GM23338 (cell line): ENCODE measurements at regions not wholly inside any gene's neighbourhood (a gene's known extent, or its start where the extent isn't known, plus 50 kb on each side); places are given as distances from the start of the nearest gene placed in this dataset.

Source experiments
- ATAC-seq: fragments of 200-7000 bp; cut with Tn5 transposase; 3 replicates; pipeline ENCODE4 v1.9.1; 2020
- DNase-seq: peaks from one replicate; pipeline ENCODE4 v3.0.0-alpha.2; 2015; ENCODE audit warnings: low spot score
- H2AFZ ChIP-seq: fragments of 200-600 bp; sonication (generic); 2 replicates; pipeline ENCODE4 v1.8.0; 2016; ENCODE audit warnings: antibody characterized with exemption, mild to moderate bottlenecking, moderate library complexity
- H3F3A ChIP-seq: fragments of 200-600 bp; sonication (generic); replicated peaks from 2 replicates; pipeline ENCODE4 v1.8.0; 2017; ENCODE audit warnings: antibody characterized with exemption, mixed run types, low read depth
- H3K27ac ChIP-seq: fragments of 200-600 bp; sonication (generic); 2 replicates; pipeline ENCODE4 v1.6.1; 2016; ENCODE audit warnings: low read depth
- H3K27me3 ChIP-seq: fragments of 200-600 bp; sonication (generic); 2 replicates; pipeline ENCODE4 v1.8.0; 2016; ENCODE audit warnings: mild to moderate bottlenecking, mixed run types, moderate library complexity; ENCODE audit not compliant: insufficient read depth
- H3K36me3 ChIP-seq: fragments of 200-600 bp; sonication (generic); 2 replicates; pipeline ENCODE4 v1.8.0; 2016; ENCODE audit warnings: mild to moderate bottlenecking; ENCODE audit not compliant: insufficient read depth
- H3K4me1 ChIP-seq: fragments of 200-600 bp; sonication (generic); 2 replicates; pipeline ENCODE4 v1.8.0; 2016; ENCODE audit warnings: mild to moderate bottlenecking, moderate library complexity; ENCODE audit not compliant: insufficient read depth
- H3K4me2 ChIP-seq: fragments of 200-600 bp; sonication (generic); 2 replicates; pipeline ENCODE4 v1.7.1; 2017; ENCODE audit warnings: mixed run types
- H3K4me3 ChIP-seq: fragments of 200-600 bp; sonication (generic); 2 replicates; pipeline ENCODE4 v1.6.1; 2016; ENCODE audit warnings: mixed run types
- H3K79me2 ChIP-seq: fragments of 200-600 bp; sonication (generic); replicated peaks from 2 replicates; pipeline ENCODE4 v1.8.0; 2017; ENCODE audit warnings: mild to moderate bottlenecking; ENCODE audit not compliant: insufficient read depth
- H3K9me2 ChIP-seq: fragments of 200-600 bp; sonication (generic); 2 replicates; pipeline ENCODE4 v1.8.0; 2017; ENCODE audit not compliant: insufficient read depth
- H4K20me1 ChIP-seq: fragments of 200-600 bp; sonication (generic); replicated peaks from 2 replicates; pipeline ENCODE4 v1.8.0; 2017; ENCODE audit warnings: mild to moderate bottlenecking; ENCODE audit not compliant: insufficient read depth
- H3K27ac Mint-ChIP-seq: 2 replicates; pipeline ENCODE4 v1.8.0; 2020; ENCODE audit warnings: inconsistent platforms, mild to moderate bottlenecking, moderate library complexity, mixed read lengths
- H3K27me3 Mint-ChIP-seq: 3 replicates; pipeline ENCODE4 v1.8.0; 2022; ENCODE audit warnings: low read depth, mild to moderate bottlenecking, moderate library complexity, mixed read lengths, inconsistent platforms; ENCODE audit not compliant: insufficient read depth, poor library complexity
- H3K36me3 Mint-ChIP-seq: 3 replicates; pipeline ENCODE4 v1.8.0; 2021; ENCODE audit warnings: low read depth, mild to moderate bottlenecking, inconsistent platforms, moderate library complexity, mixed read lengths
- H3K4me1 Mint-ChIP-seq: 3 replicates; pipeline ENCODE4 v1.8.0; 2020; ENCODE audit warnings: mild to moderate bottlenecking, inconsistent platforms, mixed read lengths
- H3K4me3 Mint-ChIP-seq: 3 replicates; pipeline ENCODE4 v1.8.0; 2021; ENCODE audit warnings: moderate library complexity, mild to moderate bottlenecking, inconsistent platforms, mixed read lengths
- H3K9me3 Mint-ChIP-seq: 3 replicates; pipeline ENCODE4 v1.8.0; 2020; ENCODE audit warnings: moderate library complexity, mild to moderate bottlenecking, inconsistent platforms, mixed read lengths
- CREB1 ChIP-seq: fragments of 250-450 bp; sonication (Bioruptor Pico); IDR thresholded peaks from 2 replicates; pipeline ENCODE4 v1.5.0; 2020; ENCODE audit warnings: low read depth, mild to moderate bottlenecking, moderate library complexity
- ETS1 ChIP-seq: IDR thresholded peaks from 2 replicates; pipeline ENCODE4 v1.6.1; 2016; ENCODE audit warnings: antibody characterized with exemption
- EZH2 ChIP-seq: fragments of 200-600 bp; sonication (generic); IDR thresholded peaks from one replicate; pipeline ENCODE4 v1.8.0; 2017; ENCODE audit warnings: antibody characterized with exemption, mild to moderate bottlenecking, low read depth; ENCODE audit not compliant: unreplicated experiment
- EZH2phosphoT487 ChIP-seq: fragments of 200-600 bp; sonication (generic); IDR thresholded peaks from one replicate; pipeline ENCODE4 v1.8.1; 2018; ENCODE audit warnings: antibody characterized with exemption; ENCODE audit not compliant: unreplicated experiment
- JUNB ChIP-seq: IDR thresholded peaks from one replicate; pipeline ENCODE4 v1.6.1; 2016; ENCODE audit warnings: antibody characterized with exemption; ENCODE audit not compliant: unreplicated experiment
- NANOG ChIP-seq: IDR thresholded peaks from 2 replicates; pipeline ENCODE4 v1.6.1; 2016; ENCODE audit warnings: antibody characterized with exemption, borderline replicate concordance
- POLR2AphosphoS5 ChIP-seq: IDR thresholded peaks from 2 replicates; pipeline ENCODE4 v1.6.1; 2016; ENCODE audit warnings: antibody characterized with exemption, low read depth
- REST ChIP-seq: IDR thresholded peaks from one replicate; pipeline ENCODE4 v1.6.1; 2018; ENCODE audit warnings: antibody characterized with exemption; ENCODE audit not compliant: unreplicated experiment
- STAT1 ChIP-seq: IDR thresholded peaks from one replicate; pipeline ENCODE4 v1.6.1; 2016; ENCODE audit warnings: antibody characterized with exemption; ENCODE audit not compliant: unreplicated experiment
- ZNF114 ChIP-seq: fragments of 250-450 bp; sonication (Bioruptor Pico); IDR thresholded peaks from 2 replicates; pipeline ENCODE4 v1.5.0; 2020; ENCODE audit warnings: mild to moderate bottlenecking, moderate library complexity
- ZNF331 ChIP-seq: fragments of 250-450 bp; sonication (Bioruptor Pico); IDR thresholded peaks from 2 replicates; pipeline ENCODE4 v1.5.0; 2020; ENCODE audit warnings: low read depth, mild to moderate bottlenecking, moderate library complexity
- ZNF462 ChIP-seq: fragments of 250-450 bp; sonication (Bioruptor Pico); IDR thresholded peaks from 2 replicates; pipeline ENCODE4 v1.5.0; 2020; ENCODE audit warnings: mild to moderate bottlenecking, moderate library complexity
- TF ChIP-seq, protein P1 (sequence below), 2 experiments: fragments of 200-600 bp in 1 of 2; sonication (generic) in 1 of 2; conservative IDR thresholded peaks; 2 replicates each; pipeline versions ENCODE4 v1.5.1 to v1.6.1; 2016 to 2017; ENCODE audit warnings: antibody characterized with exemption in 2 of 2, low read depth in 2 of 2, mild to moderate bottlenecking in 2 of 2, moderate library complexity in 1 of 2

- no peak for TF ChIP-seq CREB1
- no peak for TF ChIP-seq ZNF331 (CRISPR knock-in tag)
- no peak for TF ChIP-seq EZH2phosphoT487
- no peak for TF ChIP-seq STAT1
Observed at GRCh38 chr18:35803551-35803950, 168.9 kb upstream of the RMP24 start (continued).

GRCh38 chr18:35804377-35804776, 168.1 kb upstream of the RMP24 start:
- ATAC-seq, result no peak
- Mint-ChIP-seq H3K4me3 (no peak overlapping the region), H3K36me3 (no peaks in the 10 kb centered on the region; the same call in 2 of the 3 replicates), H3K9me3 (0 out of 3 replicates have a peak, but pooled peaks cover 2% of the 10 kb centered on the region), H3K4me1 (peaks cover 3% of the 10 kb centered on the region; the same call in 1 of the 3 replicates), H3K27ac (no peak overlapping the region), H3K27me3 (no peaks in the 10 kb centered on the region)
- no peaks in the 10 kb centered on the region for H3K36me3 ChIP-seq
- no peak overlapping the region for H3K27ac ChIP-seq
- H3K27me3 ChIP-seq, result no peaks in the 10 kb centered on the region
- no peaks in the 10 kb centered on the region for H3K4me1 ChIP-seq
- H4K20me1 ChIP-seq, result no peaks in the 10 kb centered on the region
- H3F3A ChIP-seq, result no peaks in the 10 kb centered on the region
- H3K4me2 ChIP-seq, result no peak overlapping the region
- no peak for DNase-seq
- H3K79me2 ChIP-seq, result no peaks in the 10 kb centered on the region
- H2AFZ ChIP-seq, result no peak overlapping the region
- no peak overlapping the region for H3K4me3 ChIP-seq
- H3K9me2 ChIP-seq, result peaks cover 21% of the 10 kb centered on the region; the same call in 1 of the 2 replicates
- TF ChIP-seq EZH2 (no peak), JUNB (no peak), ZNF331 (CRISPR knock-in tag) (no peak), POLR2AphosphoS5 (no peak), ZNF462 (CRISPR knock-in tag) (no peak), CREB1 (no peak), REST (no peak), EZH2phosphoT487 (no peak), STAT1 (no peak), NANOG (no peak), ETS1 (no peak), ZNF114 (CRISPR knock-in tag) (no peak)
- TF ChIP-seq, protein P1, sequence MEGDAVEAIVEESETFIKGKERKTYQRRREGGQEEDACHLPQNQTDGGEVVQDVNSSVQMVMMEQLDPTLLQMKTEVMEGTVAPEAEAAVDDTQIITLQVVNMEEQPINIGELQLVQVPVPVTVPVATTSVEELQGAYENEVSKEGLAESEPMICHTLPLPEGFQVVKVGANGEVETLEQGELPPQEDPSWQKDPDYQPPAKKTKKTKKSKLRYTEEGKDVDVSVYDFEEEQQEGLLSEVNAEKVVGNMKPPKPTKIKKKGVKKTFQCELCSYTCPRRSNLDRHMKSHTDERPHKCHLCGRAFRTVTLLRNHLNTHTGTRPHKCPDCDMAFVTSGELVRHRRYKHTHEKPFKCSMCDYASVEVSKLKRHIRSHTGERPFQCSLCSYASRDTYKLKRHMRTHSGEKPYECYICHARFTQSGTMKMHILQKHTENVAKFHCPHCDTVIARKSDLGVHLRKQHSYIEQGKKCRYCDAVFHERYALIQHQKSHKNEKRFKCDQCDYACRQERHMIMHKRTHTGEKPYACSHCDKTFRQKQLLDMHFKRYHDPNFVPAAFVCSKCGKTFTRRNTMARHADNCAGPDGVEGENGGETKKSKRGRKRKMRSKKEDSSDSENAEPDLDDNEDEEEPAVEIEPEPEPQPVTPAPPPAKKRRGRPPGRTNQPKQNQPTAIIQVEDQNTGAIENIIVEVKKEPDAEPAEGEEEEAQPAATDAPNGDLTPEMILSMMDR (conservative IDR thresholded peaks at IDR 0.05; ENCODE audit: low read depth in 2 of 2), result no peak
